ENCODE measurements at regions not wholly inside any gene's neighbourhood (a gene's known extent, or its start where the extent isn't known, plus 50 kb on each side); places are given as distances from the start of the nearest gene placed in this dataset.

- H3K14ac ChIP-seq (ENCODE audit: insufficient read depth, low read length): no peak overlapping the region
- H3K23ac ChIP-seq (ENCODE audit: insufficient read length, low read depth, low read length): no peak overlapping the region
- H3K9me3 Mint-ChIP-seq: peaks cover 5 to 15% of the 10 kb centered on the region in 2 experiments
- TF ChIP-seq, protein P1, sequence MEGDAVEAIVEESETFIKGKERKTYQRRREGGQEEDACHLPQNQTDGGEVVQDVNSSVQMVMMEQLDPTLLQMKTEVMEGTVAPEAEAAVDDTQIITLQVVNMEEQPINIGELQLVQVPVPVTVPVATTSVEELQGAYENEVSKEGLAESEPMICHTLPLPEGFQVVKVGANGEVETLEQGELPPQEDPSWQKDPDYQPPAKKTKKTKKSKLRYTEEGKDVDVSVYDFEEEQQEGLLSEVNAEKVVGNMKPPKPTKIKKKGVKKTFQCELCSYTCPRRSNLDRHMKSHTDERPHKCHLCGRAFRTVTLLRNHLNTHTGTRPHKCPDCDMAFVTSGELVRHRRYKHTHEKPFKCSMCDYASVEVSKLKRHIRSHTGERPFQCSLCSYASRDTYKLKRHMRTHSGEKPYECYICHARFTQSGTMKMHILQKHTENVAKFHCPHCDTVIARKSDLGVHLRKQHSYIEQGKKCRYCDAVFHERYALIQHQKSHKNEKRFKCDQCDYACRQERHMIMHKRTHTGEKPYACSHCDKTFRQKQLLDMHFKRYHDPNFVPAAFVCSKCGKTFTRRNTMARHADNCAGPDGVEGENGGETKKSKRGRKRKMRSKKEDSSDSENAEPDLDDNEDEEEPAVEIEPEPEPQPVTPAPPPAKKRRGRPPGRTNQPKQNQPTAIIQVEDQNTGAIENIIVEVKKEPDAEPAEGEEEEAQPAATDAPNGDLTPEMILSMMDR (conservative IDR thresholded peaks at IDR 0.05): no peak
- no peak overlapping the region for H3K27ac Mint-ChIP-seq
- H3K9me3 ChIP-seq (ENCODE audit: control insufficient read depth, low read depth, low read length): no peaks in the 10 kb centered on the region
- no peak overlapping the region for H3K56ac ChIP-seq (ENCODE audit: insufficient read length, low read depth, low read length)
- H2BK15ac ChIP-seq (ENCODE audit: low read depth, low read length): no peak overlapping the region
- no peaks in the 10 kb centered on the region for H3K79me2 ChIP-seq (ENCODE audit: insufficient read depth, low read length)
- H4K5ac ChIP-seq (ENCODE audit: insufficient read length, low read depth, low read length): no peak overlapping the region
- H2BK5ac ChIP-seq (ENCODE audit: insufficient read length, low read length): no peak overlapping the region
- H4K20me1 ChIP-seq (ENCODE audit: control insufficient read depth, insufficient read depth, insufficient read length): no peaks in the 10 kb centered on the region
- no peak overlapping the region for H2BK120ac ChIP-seq (ENCODE audit: low read depth, low read length, poor library complexity, severe bottlenecking)
- H3K23me2 ChIP-seq (ENCODE audit: insufficient read length, low read depth, low read length, poor library complexity, severe bottlenecking): no peaks in the 10 kb centered on the region
- no peak overlapping the region for H4K8ac ChIP-seq (replicated peaks; ENCODE audit: insufficient read length, low read depth, low read length)
- no peak overlapping the region for H4K91ac ChIP-seq (ENCODE audit: insufficient read length, low read depth, low read length)
- H3K79me1 ChIP-seq (ENCODE audit: insufficient read depth, low read depth, low read length, poor library complexity, severe bottlenecking): no peaks in the 10 kb centered on the region
- H3K27ac ChIP-seq (ENCODE audit: insufficient read length, low read depth, low read length): no peak overlapping the region
- H2AFZ ChIP-seq (ENCODE audit: low read length): no peak overlapping the region
- H3K4me3 Mint-ChIP-seq: no peak overlapping the region
- no peak overlapping the region for H3K4me2 ChIP-seq (ENCODE audit: insufficient read depth, insufficient read length, low read length)
- H3K9ac ChIP-seq (ENCODE audit: extremely low read depth, insufficient read length, low read length): no peak overlapping the region
- H3K36me3 Mint-ChIP-seq (ENCODE audit: insufficient read depth in 1 of 3, low read depth in 3 of 3): peaks cover 5 to 7% (median 6%) of the 10 kb centered on the region in 3 experiments; a peak in 4 of 7 replicates
- DNase-seq: no peak
- no peaks in the 10 kb centered on the region; the same call in 1 of the 2 replicates for H3K27me3 Mint-ChIP-seq (ENCODE audit: low read depth)
- H2BK12ac ChIP-seq (ENCODE audit: insufficient read length, low read depth, low read length): no peak overlapping the region
- no CpG with 5 or more reads among the region's 2 CpGs for WGBS (ENCODE audit: extremely low coverage, insufficient read length, low lambda C conversion rate)
- no peak overlapping the region for H2BK20ac ChIP-seq (ENCODE audit: low read depth, low read length, poor library complexity, severe bottlenecking)
- no peak overlapping the region for H2AK5ac ChIP-seq (ENCODE audit: insufficient read length, low read length)
- H3K27me3 ChIP-seq (ENCODE audit: insufficient read depth, low read length): no peaks in the 10 kb centered on the region
- H3K4me1 Mint-ChIP-seq: no peaks in the 10 kb centered on the region
- H3K18ac ChIP-seq (ENCODE audit: insufficient read length, low read depth, low read length): no peak overlapping the region
- no peaks in the 10 kb centered on the region for H3K4me1 ChIP-seq (ENCODE audit: insufficient read depth, low read length)
- H3K4ac ChIP-seq (ENCODE audit: low read depth, low read length): no peak overlapping the region
- H3T11ph ChIP-seq (ENCODE audit: low read length): no peak overlapping the region
These were observed 154.2 kb upstream of the MYO16 start for GRCh38 chr13:108475181-108475580.
